ENCODE measurements at regions not wholly inside any gene's neighbourhood (a gene's known extent, or its start where the extent isn't known, plus 50 kb on each side); places are given as distances from the start of the nearest gene placed in this dataset.

GRCh38 chr7:47685712-47686376 is 103.9 kb upstream of the TNS3 start:
- no peak overlapping the region for H3K4me3 Mint-ChIP-seq (ENCODE audit: unreplicated experiment)
- H3K36me3 Mint-ChIP-seq (ENCODE audit: low read depth, unreplicated experiment): no peaks in the 10 kb centered on the region
- no peak for DNase-seq (ENCODE audit: low spot score)
- H3K9me3 Mint-ChIP-seq (ENCODE audit: unreplicated experiment): no peaks in the 10 kb centered on the region
- TF ChIP-seq CTCF (IDR thresholded peaks at IDR 0.05; ENCODE audit: unreplicated experiment): no peak
- H3K27ac Mint-ChIP-seq (ENCODE audit: unreplicated experiment): no peak overlapping the region
- H3K4me1 Mint-ChIP-seq (ENCODE audit: unreplicated experiment): peaks cover 1% of the 10 kb centered on the region
- peaks cover 2% of the 10 kb centered on the region for H3K27me3 Mint-ChIP-seq (ENCODE audit: unreplicated experiment)

GRCh38 chr7:47685151-47685550 is 103.2 kb upstream of the TNS3 start:
- TF ChIP-seq CTCF (IDR thresholded peaks at IDR 0.05; ENCODE audit: unreplicated experiment): no peak
- no peak overlapping the region for H3K4me3 Mint-ChIP-seq (ENCODE audit: unreplicated experiment)
- H3K4me1 Mint-ChIP-seq (ENCODE audit: unreplicated experiment): peaks cover 2% of the 10 kb centered on the region
- H3K36me3 Mint-ChIP-seq (ENCODE audit: low read depth, unreplicated experiment): no peaks in the 10 kb centered on the region
- peaks cover 2% of the 10 kb centered on the region for H3K27me3 Mint-ChIP-seq (ENCODE audit: unreplicated experiment)
- H3K27ac Mint-ChIP-seq (ENCODE audit: unreplicated experiment): no peak overlapping the region
- DNase-seq (ENCODE audit: low spot score): no peak
- no peaks in the 10 kb centered on the region for H3K9me3 Mint-ChIP-seq (ENCODE audit: unreplicated experiment)

- TF ChIP-seq CTCF (IDR thresholded peaks at IDR 0.05; ENCODE audit: unreplicated experiment): no peak
- Mint-ChIP-seq H3K27ac (ENCODE audit: unreplicated experiment) (no peak overlapping the region), H3K4me1 (ENCODE audit: unreplicated experiment) (peaks cover 2% of the 10 kb centered on the region), H3K9me3 (ENCODE audit: unreplicated experiment) (no peaks in the 10 kb centered on the region), H3K4me3 (ENCODE audit: unreplicated experiment) (no peak overlapping the region), H3K36me3 (ENCODE audit: low read depth, unreplicated experiment) (no peaks in the 10 kb centered on the region), H3K27me3 (ENCODE audit: unreplicated experiment) (peaks cover 3% of the 10 kb centered on the region)
- no peak for DNase-seq (ENCODE audit: low spot score)
Observed at GRCh38 chr7:47684728-47685127, 102.8 kb upstream of the TNS3 start.

- no peak for TF ChIP-seq CTCF (IDR thresholded peaks at IDR 0.05; ENCODE audit: unreplicated experiment)
- H3K4me1 Mint-ChIP-seq (ENCODE audit: unreplicated experiment): peaks cover 2% of the 10 kb centered on the region
- no peak for DNase-seq (ENCODE audit: low spot score)
- no peaks in the 10 kb centered on the region for H3K36me3 Mint-ChIP-seq (ENCODE audit: low read depth, unreplicated experiment)
- H3K4me3 Mint-ChIP-seq (ENCODE audit: unreplicated experiment): no peak overlapping the region
- no peaks in the 10 kb centered on the region for H3K9me3 Mint-ChIP-seq (ENCODE audit: unreplicated experiment)
- H3K27me3 Mint-ChIP-seq (ENCODE audit: unreplicated experiment): peaks cover 4% of the 10 kb centered on the region
- H3K27ac Mint-ChIP-seq (ENCODE audit: unreplicated experiment): no peak overlapping the region
Observed at GRCh38 chr7:47683485-47683898, 101.6 kb upstream of the TNS3 start.

- Mint-ChIP-seq H3K27me3 (ENCODE audit: unreplicated experiment) (peaks cover 4% of the 10 kb centered on the region), H3K36me3 (ENCODE audit: low read depth, unreplicated experiment) (no peaks in the 10 kb centered on the region), H3K27ac (ENCODE audit: unreplicated experiment) (no peak overlapping the region), H3K4me1 (ENCODE audit: unreplicated experiment) (peaks cover 2% of the 10 kb centered on the region), H3K9me3 (ENCODE audit: unreplicated experiment) (no peaks in the 10 kb centered on the region), H3K4me3 (ENCODE audit: unreplicated experiment) (no peak overlapping the region)
- DNase-seq (ENCODE audit: low spot score): no peak
- TF ChIP-seq CTCF (IDR thresholded peaks at IDR 0.05; ENCODE audit: unreplicated experiment): no peak
Observed at GRCh38 chr7:47682874-47683273, 101.0 kb upstream of the TNS3 start.

Measured in endothelial cell (in vitro differentiated cells).